TTC549 (cell line): ENCODE measurements at regions not wholly inside any gene's neighbourhood (a gene's known extent, or its start where the extent isn't known, plus 50 kb on each side); places are given as distances from the start of the nearest gene placed in this dataset.
"Not testable (repeated sequence)": the region's sequence is repeated elsewhere in the genome, so short reads cannot be mapped to it uniquely, and the experiment has no call there.

ENCODE experiments used
- FAIRE-seq: peaks from 2 replicates; lab custom pipeline; 2012; peaks lifted over from hg19 to GRCh38; lab: Jason Lieb, UNC

DNA sequence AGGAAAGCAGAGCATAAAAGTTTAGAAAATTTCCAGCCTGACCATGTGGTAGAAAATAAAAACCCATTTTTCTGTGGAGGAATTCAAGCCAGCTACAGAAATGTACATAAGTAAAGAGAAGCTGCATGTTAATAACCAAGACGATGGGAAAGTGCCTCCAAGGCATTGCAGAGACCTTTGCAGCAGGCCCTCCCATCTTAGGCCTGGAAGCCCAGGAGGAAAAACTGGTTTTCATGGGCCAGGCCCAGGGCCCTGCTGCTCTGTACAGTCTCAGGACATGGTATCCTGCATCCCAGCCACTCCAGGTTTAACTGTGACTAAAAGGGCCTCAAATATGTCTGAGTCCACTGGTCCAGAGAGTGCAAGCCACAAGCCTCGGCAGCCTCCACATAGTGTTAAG is 754.8 kb upstream of the RIOK2 start:
- no peak for FAIRE-seq

DNA sequence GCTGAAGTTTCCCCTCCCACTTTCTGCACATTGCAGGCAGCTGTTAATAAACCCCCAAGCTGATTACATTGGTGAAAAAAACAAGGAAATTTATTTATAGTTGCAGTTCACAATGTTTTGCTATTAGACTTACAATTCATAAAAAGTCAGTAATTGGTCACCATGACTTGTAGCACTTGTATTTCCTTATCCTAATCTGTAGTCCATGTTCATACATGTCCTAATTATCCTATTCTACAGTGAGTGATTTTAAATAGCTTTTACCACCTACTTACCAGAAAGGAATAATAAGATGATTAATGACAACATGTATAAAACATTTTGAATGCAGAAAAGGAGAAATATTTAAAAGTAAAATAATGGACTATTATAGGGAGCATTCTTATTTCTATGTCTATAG is 760.0 kb upstream of the RIOK2 start:
- FAIRE-seq, result no peak

GRCh38 chr5:97951139-97951538 is 768.1 kb upstream of the RIOK2 start:
- FAIRE-seq, result no peak

GRCh38 chr5:97955450-97955849 is 772.4 kb upstream of the RIOK2 start:
- no peak for FAIRE-seq

GRCh38 chr5:97967292-97967691 is 784.2 kb upstream of the RIOK2 start:
- no peak for FAIRE-seq

GRCh38 chr5:97968346-97968745 is 785.3 kb upstream of the RIOK2 start:
- no peak for FAIRE-seq

DNA sequence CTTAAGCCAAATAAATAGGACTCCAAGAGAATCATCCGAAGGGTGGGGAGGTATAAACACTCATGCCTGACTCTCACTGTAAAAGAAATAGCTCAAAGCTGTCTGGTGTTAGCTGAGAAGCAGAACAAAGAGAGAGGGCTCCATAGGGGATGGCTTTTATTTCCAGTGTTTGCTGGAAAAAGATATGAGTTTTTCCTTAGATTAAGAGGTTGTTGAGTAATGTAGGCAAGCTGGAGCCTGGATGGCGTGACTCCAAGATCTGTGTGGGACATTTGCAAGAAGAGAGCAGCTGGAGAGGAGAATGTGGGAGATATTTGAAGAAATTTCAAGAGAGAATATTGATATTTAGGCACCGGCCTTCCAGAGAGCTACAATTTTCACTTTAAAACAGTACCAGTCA is 793.7 kb upstream of the RGMB start:
- no peak for FAIRE-seq

- no peak for FAIRE-seq
These were observed 793.2 kb upstream of the RGMB start for GRCh38 chr5:97980291-97980690.

GRCh38 chr5:97986069-97986468 is 787.4 kb upstream of the RGMB start:
- FAIRE-seq, result no peak

DNA sequence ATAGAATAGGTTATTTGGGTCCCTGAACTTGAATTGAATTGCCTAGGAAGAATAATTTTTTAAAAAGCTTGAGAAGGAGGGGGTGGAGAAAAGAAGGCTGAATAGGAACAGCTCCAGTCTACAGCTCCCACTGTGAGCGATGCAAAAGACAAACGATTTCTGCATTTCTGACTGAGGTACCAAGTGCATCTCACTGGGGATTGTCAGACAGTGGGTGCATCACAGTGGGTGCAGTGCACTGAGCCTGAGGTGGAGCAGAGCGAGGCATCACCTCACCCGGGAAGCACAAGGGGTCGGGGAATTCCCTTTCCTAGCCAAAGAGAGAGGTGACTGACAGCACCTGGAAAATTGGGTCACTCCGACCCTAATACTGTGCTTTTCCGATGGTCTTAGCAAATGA is 782.2 kb upstream of the RGMB start:
- FAIRE-seq, result no peak

DNA sequence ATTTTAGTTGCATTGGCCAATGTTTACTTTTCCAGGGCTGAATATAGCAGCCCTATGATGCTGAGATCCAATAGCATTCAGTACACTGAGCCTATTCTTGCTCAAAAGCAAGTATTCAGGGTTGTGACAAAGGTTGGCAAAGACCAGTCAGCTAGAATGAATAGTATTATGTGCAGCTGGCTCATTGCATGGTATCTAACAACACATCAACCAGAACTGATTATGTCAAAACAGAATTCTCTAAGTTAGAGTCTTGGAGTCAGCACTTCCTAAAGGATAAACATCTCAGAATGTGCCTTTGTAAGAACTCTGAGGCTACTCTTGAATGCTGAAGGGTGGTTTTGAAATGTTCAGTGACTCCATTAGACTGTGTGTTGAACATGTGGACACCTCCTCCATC is 774.5 kb upstream of the RGMB start:
- FAIRE-seq, result no peak

GRCh38 chr5:98004463-98004862 is 769.0 kb upstream of the RGMB start:
- no peak for FAIRE-seq

GRCh38 chr5:98016771-98017170 is 756.7 kb upstream of the RGMB start:
- FAIRE-seq, result no peak

- not testable (repeated sequence) for FAIRE-seq
These were observed 743.2 kb upstream of the RGMB start for GRCh38 chr5:98030273-98030672.

DNA sequence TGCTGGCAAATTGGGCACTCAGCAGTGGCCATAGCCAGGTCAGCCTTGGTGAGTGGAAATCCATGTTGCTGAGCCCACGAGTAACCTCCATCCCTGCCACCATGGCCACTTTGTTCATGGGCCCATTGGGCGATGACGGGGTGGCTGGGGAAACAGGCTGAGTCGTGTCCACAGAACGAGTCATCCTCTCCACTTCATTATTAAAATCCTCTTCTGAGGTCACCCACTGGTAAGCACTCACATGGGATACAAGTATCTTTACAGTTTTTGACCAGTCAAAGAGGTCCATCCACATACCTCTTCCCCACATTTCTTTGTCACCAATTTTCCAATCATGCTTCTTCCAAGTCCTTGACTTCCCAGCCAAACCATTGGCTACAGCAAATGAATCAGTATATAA is 742.4 kb upstream of the RGMB start:
- not testable (repeated sequence) for FAIRE-seq

GRCh38 chr5:98031496-98031895 is 742.0 kb upstream of the RGMB start:
- no peak for FAIRE-seq

DNA sequence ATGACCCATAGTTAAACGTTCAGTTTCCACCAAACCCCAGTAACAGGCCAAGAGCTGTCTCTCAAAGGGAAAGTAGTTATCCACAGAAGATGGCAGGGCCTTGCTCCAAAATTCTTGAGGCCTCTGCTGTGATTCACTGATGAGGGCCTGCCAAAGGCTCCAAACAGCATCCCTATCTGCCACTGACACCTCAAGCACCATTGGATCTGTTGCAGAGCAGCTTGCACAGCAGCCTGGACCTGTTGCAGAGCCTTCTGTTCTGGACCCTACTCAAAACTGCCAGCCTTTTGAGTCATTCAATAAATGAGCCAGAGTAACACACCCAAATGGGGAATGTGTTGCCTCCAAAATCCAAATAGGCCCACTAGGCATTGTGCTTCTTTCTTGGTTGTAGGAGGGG is 741.5 kb upstream of the RGMB start:
- no peak for FAIRE-seq

DNA sequence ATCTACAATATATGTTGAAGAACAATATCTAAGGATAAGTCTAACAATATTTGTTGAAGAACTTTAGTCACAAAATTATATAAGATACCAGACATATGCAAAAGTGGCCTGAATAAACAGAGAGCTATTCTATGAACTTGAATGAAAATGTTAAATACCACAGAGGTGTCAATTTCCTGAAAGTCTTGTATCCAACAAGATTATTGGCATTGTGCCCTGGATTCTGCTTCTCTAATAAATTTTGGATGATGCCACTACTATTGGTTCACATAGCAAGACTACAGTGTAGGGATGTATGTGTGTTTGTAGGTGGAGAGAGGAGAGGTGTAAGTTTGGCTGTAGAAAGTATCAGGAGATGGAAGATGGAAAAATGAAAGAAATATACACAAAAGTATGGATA is 731.8 kb upstream of the RGMB start:
- FAIRE-seq, result no peak

GRCh38 chr5:98042521-98042920 is 730.9 kb upstream of the RGMB start:
- FAIRE-seq, result no peak

GRCh38 chr5:98042961-98043360 is 730.5 kb upstream of the RGMB start:
- FAIRE-seq, result no peak

DNA sequence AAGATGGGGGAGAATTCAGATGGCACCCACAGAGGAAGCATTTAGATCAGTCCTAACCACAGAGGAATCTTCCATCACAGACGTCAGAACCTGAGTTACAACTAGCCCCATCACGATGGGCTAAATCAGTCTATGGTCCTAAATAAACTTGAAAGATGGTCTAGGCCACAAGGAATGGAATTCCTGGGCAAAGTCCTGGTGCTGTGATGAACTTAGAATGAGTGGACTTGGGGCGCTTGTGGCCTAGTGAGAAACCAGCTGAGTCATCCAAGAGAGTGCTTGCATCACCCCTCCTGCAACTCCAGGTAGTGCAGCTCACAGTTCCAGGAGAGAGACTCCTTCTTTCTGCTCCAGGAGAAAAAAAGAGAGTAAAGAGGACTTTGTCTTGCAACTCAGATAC is 722.9 kb upstream of the RGMB start:
- FAIRE-seq, result no peak

GRCh38 chr5:98053170-98053569 is 720.3 kb upstream of the RGMB start:
- no peak for FAIRE-seq

GRCh38 chr5:98060148-98060547 is 713.3 kb upstream of the RGMB start:
- no peak for FAIRE-seq

GRCh38 chr5:98064118-98064685 is 709.3 kb upstream of the RGMB start:
- no peak for FAIRE-seq

DNA sequence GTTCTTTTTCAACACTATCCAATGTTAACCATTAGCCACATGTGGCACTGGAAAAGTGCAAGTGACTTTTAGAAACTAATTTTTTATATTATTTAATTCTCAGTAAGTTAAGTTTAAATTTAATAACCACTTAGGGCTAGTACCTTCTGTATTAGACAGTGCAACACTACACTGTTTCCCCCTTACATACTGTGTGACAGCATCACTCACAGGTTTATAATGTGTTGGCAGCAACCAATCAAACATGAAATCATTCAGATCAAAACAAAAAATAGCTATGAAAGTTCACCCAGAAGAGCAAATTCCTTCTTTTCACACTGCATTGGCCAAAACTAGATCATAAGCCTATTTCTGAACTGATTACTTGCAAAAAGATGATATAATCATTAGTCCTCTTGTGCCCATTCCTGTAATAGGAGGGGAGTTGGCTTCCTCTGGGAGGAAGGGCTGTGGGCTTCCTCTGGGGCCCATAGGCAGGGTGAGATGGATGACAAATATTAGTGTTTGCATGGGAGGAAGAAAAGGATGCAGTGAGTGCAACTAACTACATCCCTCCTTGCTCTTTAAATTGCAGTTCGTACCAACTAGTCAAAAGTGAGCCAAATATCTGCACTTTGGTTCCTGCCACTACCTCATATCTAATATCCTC is 708.1 kb upstream of the RGMB start:
- FAIRE-seq, result no peak
